ENCODE measurements at regions not wholly inside any gene's neighbourhood (a gene's known extent, or its start where the extent isn't known, plus 50 kb on each side); places are given as distances from the start of the nearest gene placed in this dataset.

DNA sequence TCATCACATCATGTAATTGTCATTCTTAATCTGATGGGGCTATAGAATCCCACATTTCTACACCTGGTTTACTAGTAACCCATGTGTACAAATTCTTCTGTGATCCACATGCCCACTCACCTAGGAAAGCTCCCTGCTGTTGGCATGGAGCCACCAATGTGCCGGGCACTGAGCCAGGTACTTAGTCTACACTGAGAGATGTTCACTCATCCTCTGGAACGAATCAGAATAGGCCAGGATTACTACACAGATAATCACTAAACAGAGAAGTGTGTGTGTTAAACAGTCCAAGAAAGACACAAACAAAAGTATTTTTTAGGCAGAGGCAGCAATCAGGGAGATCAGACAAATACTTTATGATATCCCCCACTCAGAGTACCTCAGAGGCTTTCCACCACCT is 193.2 kb upstream of the VGLL2 start:
- Histone ChIP-seq H3K79me2 (ENCODE audit: insufficient read depth, low read length) (no peaks in the 10 kb centered on the region), H2BK120ac (ENCODE audit: low read depth, low read length, poor library complexity, severe bottlenecking) (no peak overlapping the region), H3K14ac (ENCODE audit: insufficient read depth, low read length) (no peak overlapping the region), H3K4me2 (ENCODE audit: insufficient read depth, insufficient read length, low read length) (no peak overlapping the region), H2AFZ (ENCODE audit: low read length) (no peak overlapping the region), H2BK12ac (ENCODE audit: insufficient read length, low read depth, low read length) (no peak overlapping the region), H2AK5ac (ENCODE audit: insufficient read length, low read length) (no peak overlapping the region), H3K18ac (ENCODE audit: insufficient read length, low read depth, low read length) (no peak overlapping the region), H2BK5ac (ENCODE audit: insufficient read length, low read length) (no peak overlapping the region), H3K56ac (ENCODE audit: insufficient read length, low read depth, low read length) (no peak overlapping the region), H3K9ac (ENCODE audit: extremely low read depth, insufficient read length, low read length) (no peak overlapping the region), H4K5ac (ENCODE audit: insufficient read length, low read depth, low read length) (no peak overlapping the region), H2BK15ac (ENCODE audit: low read depth, low read length) (no peak overlapping the region), H4K8ac (replicated peaks; ENCODE audit: insufficient read length, low read depth, low read length) (no peak overlapping the region), H2BK20ac (ENCODE audit: low read depth, low read length, poor library complexity, severe bottlenecking) (no peak overlapping the region), H4K20me1 (ENCODE audit: control insufficient read depth, insufficient read depth, insufficient read length) (no peaks in the 10 kb centered on the region), H3K4me1 (ENCODE audit: insufficient read depth, low read length) (no peaks in the 10 kb centered on the region), H3T11ph (ENCODE audit: low read length) (no peak overlapping the region), H3K9me3 (ENCODE audit: control insufficient read depth, low read depth, low read length) (no peaks in the 10 kb centered on the region), H3K23me2 (ENCODE audit: insufficient read length, low read depth, low read length, poor library complexity, severe bottlenecking) (no peaks in the 10 kb centered on the region), H3K23ac (ENCODE audit: insufficient read length, low read depth, low read length) (no peak overlapping the region), H3K27ac (ENCODE audit: insufficient read length, low read depth, low read length) (no peak overlapping the region), H3K4ac (ENCODE audit: low read depth, low read length) (no peak overlapping the region), H3K27me3 (ENCODE audit: insufficient read depth, low read length) (no peaks in the 10 kb centered on the region), H4K91ac (ENCODE audit: insufficient read length, low read depth, low read length) (no peak overlapping the region), H3K79me1 (ENCODE audit: insufficient read depth, low read depth, low read length, poor library complexity, severe bottlenecking) (no peaks in the 10 kb centered on the region)
- no peaks in the 10 kb centered on the region for H3K27me3 Mint-ChIP-seq (ENCODE audit: low read depth)
- TF ChIP-seq, protein P1, sequence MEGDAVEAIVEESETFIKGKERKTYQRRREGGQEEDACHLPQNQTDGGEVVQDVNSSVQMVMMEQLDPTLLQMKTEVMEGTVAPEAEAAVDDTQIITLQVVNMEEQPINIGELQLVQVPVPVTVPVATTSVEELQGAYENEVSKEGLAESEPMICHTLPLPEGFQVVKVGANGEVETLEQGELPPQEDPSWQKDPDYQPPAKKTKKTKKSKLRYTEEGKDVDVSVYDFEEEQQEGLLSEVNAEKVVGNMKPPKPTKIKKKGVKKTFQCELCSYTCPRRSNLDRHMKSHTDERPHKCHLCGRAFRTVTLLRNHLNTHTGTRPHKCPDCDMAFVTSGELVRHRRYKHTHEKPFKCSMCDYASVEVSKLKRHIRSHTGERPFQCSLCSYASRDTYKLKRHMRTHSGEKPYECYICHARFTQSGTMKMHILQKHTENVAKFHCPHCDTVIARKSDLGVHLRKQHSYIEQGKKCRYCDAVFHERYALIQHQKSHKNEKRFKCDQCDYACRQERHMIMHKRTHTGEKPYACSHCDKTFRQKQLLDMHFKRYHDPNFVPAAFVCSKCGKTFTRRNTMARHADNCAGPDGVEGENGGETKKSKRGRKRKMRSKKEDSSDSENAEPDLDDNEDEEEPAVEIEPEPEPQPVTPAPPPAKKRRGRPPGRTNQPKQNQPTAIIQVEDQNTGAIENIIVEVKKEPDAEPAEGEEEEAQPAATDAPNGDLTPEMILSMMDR (conservative IDR thresholded peaks at IDR 0.05) = no peak
- H3K4me1 Mint-ChIP-seq = peaks cover 20 to 23% of the 10 kb centered on the region in 2 experiments
- DNase-seq = no peak
- H3K9me3 Mint-ChIP-seq = no peaks in the 10 kb centered on the region
- no peak overlapping the region for H3K27ac Mint-ChIP-seq
- WGBS (ENCODE audit: extremely low coverage, insufficient read length, low lambda C conversion rate) = no CpG with 5 or more reads among the region's 2 CpGs
- no peak overlapping the region; a peak in 1 of 5 replicates for H3K4me3 Mint-ChIP-seq
- H3K36me3 Mint-ChIP-seq (ENCODE audit: insufficient read depth in 1 of 3, low read depth in 3 of 3) = no peaks in the 10 kb centered on the region; a peak in 1 of 7 replicates
